ACHN (cell line): ENCODE measurements at regions not wholly inside any gene's neighbourhood (a gene's known extent, or its start where the extent isn't known, plus 50 kb on each side); places are given as distances from the start of the nearest gene placed in this dataset.
"Not testable (repeated sequence)": the region's sequence is repeated elsewhere in the genome, so short reads cannot be mapped to it uniquely, and the experiment has no call there.

Experiments used
- DNase-seq: peaks from one replicate; pipeline ENCODE4 v3.0.0-alpha.2; 2015
- in situ Hi-C: cut with HindIII; loops from 2 replicates; pipeline ENCODE4 v1.10.0; 2017; ENCODE audit warnings: low sequenced_read_pairs, low pct_ligation_motif_present, low pct_unique_long_range_greater_than_20kb

DNA sequence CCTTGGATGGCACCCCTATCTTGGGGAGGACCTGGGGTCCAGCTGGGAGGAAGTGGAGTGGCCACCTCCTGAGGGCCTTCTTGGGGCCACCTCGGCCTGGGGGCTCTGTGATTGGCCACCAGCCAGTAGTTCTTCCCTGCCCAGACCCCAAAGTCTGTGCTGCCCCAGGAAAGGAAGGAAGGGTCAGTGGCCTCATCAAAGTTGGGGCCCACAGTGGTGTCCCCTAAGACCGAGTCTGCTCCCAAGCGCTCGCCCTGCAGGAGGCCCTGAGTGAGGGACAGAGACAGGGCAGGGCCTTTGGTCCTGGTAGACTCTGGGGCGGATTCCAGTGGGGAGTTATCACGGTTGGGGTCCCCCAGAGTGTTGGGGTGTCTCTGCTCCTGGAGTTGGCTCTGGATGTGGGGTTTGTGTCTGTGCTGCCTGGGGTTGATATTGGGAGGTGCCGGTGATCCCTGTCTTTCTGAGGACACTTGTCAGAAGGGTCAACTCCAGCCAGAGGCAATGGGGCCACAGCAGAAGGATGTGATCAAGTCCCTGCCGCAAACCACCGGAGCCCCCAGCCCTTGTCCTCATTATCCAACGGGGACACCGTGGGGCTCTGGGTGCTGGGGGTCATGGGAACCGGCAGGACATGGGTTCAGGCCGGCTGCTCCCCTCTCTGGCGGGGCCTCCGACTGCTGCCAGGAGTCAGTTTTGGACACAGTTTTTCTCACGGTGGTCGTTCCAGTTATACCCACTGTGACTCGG is 364.3 kb downstream of the TMEM121 start:
- in situ Hi-C loops: no loop called here
- no peak for DNase-seq

DNA sequence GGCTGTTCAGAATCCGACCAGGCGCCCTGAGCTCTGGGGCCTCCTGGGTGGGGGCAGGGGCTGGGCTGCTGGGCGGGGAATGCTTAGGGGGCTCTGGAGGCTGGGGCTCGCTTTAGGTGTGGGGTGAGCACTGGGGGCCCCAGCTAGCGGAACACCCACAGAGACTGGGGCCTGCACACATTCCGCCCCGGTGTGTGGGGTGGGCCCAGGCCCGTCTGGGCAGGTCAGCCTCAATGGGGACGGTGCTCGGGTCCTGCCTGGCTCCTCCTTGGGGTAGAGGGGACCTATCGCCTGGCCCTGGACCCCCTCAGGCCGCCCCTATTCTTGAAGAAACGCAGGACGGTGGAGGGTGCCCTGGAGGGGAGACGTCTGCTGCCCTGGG is 364.8 kb downstream of the TMEM121 start:
- in situ Hi-C loops: no loop called here
- no peak for DNase-seq

GRCh38 chr14:105891631-105892452 is 365.5 kb downstream of the TMEM121 start:
- in situ Hi-C loops: no loop called here
- DNase-seq: no peak

DNA sequence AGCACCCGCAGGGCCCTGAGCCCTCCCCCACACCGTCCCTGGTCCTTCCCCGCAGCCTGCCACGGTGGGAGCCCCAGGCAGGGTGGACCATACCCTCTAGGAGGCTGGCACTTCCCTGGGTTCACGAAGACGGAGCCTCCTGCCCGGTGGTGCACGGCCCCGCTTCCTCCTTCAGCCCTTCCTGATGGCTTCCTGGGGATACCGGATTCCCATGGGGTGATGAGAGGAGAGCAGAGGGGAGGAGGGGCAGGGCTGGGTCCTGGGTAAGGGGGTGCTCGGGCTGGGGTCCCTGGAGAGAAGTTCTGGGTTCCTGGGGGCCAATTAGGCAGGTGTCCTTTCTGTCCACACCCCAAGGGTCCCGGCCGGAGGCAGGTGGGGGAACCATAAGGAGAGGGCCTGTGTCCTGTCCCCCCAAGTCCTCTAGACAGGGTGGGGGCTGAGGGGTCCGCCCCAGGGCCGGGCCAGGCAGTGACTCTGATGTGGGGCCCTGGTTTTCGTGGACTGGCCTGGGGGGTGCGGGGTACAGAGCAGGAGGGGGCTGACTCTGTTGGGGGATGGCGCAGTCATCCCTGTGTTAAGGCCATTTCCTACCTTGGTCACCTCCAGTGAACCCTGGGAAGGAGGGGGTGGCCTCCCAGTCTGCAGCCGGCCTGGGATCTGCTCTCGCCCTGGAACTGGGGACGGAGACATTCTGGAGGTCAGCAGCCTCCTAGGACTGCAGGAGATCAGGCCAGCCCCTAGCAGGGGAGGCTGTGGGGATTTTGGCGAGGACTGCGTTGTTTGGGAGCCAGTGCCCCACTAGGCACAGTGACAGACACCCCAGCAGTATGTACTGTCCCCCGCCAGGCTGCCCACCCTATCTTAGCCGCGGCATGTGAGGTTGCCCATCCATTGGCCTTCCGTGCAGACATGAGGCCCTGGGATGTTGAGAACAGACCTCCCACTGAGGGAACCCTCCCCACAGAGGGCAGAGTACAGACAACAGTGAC is 366.4 kb downstream of the TMEM121 start:
- in situ Hi-C loops, DNase-seq: not testable (repeated sequence)

DNA sequence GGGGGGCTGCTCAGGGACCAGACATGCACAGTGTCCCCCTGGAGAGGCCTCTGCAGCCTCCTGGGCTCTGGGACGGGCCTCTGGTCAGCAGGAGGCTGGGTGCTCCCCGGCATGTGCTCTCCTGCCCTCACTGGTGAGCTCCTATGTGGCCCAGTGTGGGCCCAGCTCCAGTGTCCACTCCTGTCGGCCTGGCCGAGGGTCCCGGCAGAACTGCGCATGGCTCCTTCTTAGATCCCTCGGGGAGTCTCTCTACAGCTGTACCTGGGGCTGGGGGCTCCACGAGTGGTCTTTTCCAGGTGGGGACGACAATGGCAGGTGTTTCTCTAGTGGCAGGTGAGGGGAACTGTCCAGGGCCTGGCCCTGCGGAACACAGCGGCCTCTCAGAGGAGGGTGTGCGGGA is 367.3 kb downstream of the TMEM121 start:
- DNase-seq, in situ Hi-C loops: not testable (repeated sequence)

DNA sequence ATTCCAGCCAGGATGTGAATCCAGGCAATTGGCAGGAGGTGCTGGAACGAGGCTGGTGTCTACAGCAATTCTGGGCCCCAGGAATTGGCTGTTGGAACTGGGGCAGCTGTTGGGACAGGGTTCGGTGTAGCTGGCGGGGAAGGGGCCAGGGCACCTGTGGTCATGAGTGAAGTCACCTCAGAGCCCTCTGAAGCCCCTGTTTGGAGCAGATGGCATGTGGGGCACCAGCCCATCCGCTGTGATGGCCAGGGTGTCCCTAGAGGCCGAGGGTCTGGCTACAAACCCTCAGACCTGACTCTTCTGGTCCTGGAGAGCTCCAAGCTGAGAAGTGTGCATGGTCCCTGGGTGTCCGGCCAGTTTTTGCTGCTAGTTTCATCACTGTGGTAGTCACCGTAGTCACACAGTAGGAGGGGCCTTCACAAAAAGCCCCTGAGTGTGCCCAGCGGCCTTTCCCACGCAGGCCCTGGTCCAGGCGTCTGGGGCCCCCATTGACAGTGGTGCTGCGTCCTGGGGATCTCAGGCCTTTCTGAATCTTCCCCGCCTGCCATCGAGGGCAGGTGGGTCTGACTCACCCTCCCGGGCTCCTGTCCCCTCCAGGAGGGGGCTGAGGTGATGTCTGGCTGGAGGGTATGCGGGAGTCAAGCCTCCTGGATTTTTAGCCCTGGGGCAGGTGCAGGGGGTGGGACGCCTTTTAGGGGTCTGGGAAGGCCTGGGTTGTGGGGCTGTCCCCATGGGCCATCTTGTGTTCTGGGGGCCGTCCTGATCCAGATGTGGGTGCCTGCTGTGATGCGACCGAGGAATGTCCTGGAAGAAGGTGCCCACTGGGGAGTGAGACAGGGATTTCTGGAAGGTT is 368.0 kb downstream of the TMEM121 start:
- in situ Hi-C loops: no loop called here

GRCh38 chr14:105894978-105895881 is 368.8 kb downstream of the TMEM121 start:
- in situ Hi-C loops: no loop called here
- no peak for DNase-seq

More for the DNA sequence above, 368.0 kb downstream of the TMEM121 start:
- DNase-seq: no peak

DNA sequence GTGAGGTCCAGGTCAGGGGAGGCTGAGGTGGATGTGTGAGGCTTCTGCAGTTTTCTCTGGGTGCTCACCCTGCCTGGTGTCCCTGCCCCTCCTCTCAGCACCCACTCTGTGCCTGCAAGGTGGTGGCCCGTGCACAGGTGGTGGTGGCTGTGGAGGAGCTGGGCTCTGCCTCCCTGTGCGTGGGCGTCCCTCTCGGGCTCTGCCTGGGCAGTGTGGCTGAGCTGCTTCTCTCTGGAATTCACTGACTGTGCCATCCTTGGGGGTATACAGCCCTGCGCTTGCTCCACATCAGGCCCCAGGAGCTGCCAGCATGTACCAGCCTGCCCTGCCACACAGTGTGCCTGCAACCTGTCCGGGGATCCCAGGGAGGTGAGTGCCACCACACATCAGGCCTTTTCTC is 369.8 kb downstream of the TMEM121 start:
- DNase-seq, in situ Hi-C loops: not testable (repeated sequence)

GRCh38 chr14:105896961-105897724 is 370.8 kb downstream of the TMEM121 start:
- in situ Hi-C loops, DNase-seq: not testable (repeated sequence)

DNA sequence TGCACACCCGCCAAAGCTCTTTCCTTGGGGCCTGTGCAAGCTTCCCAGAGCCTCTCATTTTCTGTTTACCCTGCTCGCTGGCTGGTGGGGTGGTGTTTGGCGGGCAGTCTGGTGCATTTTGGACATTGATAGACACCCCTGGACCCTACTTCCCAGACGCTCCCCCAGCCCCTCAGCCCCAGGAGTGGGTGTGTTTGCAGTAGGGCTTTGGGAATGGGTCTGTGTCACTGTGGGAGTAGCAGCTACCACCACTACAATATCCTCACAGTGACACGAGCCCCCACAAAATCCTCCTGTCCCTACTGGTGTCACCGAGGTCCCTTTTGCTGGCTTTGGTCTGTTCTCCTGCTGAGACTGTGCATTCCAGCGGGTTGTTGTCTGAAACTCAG is 371.3 kb downstream of the TMEM121 start:
- in situ Hi-C loops: no loop called here
- DNase-seq: no peak

- in situ Hi-C loops: no loop called here
- no peak for DNase-seq
Measured at GRCh38 chr14:105898482-105899010, 372.2 kb downstream of the TMEM121 start.

DNA sequence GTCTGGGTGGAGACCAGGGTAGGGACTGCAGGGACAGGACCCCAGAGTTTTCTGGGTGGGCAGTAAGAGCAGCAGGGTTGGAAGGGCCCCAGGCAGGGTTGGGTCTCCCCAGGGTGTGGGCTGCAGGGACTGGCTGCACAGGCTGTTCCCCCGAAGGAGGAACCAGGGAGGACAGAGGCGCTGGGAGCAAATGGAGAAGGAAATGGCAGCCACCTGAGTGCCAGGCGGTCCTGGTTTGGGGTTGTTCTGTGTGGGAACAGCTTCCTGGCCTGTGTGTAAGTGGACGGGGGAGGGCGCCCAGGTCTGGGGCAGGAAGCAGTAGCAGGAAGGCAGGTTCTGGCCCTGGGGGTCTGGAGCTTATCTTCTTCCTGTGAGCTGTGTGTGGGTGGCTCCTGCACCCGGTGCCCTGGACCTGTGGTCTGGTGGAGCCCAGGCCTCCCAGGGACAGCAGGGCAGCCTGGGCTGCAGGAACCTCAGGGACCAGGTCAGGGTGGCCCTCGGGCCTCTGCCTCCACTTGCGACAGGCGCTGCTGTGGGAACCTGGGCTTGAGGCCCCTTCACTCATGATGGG is 372.8 kb downstream of the TMEM121 start:
- in situ Hi-C loops: no loop called here
- no peak for DNase-seq

- DNase-seq: no peak
- in situ Hi-C loops: no loop called here
Measured at GRCh38 chr14:105899657-105900397, 373.4 kb downstream of the TMEM121 start.

GRCh38 chr14:105900398-105901160 is 374.2 kb downstream of the TMEM121 start:
- DNase-seq: no peak
- in situ Hi-C loops: no loop called here
